GM20000 (cell line): ENCODE measurements at regions not wholly inside any gene's neighbourhood (a gene's known extent, or its start where the extent isn't known, plus 50 kb on each side); places are given as distances from the start of the nearest gene placed in this dataset.

Experiments used
- DNase-seq: peaks from one replicate; pipeline ENCODE4 v3.0.0; 2012; ENCODE audit warnings: low spot score
- TF ChIP-seq, protein P1 (sequence below): IDR thresholded peaks from 2 replicates; pipeline ENCODE4 v1.5.1; 2012; ENCODE audit warnings: mild to moderate bottlenecking, control low read depth; ENCODE audit errors: extremely low read depth, missing control alignments

DNA sequence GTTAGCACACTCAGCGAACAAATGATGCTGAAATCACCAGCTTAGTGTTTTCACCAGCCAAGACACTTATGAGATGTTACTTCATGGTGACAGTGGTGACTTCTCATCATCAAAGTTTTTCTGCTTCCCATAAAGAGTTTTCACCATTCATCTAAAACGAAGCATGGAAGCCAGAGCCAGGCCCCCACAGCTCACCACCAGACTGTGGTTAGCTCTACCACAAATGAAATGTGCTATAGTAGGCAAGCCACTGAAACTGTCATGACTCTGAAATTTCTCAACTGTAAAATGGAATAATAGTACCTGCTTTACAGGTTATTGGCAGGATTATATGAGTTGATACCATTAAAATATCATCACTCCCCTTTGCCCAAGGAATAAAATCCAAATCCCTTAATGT is 56.4 kb upstream of the HHIP start:
- TF ChIP-seq, protein P1, sequence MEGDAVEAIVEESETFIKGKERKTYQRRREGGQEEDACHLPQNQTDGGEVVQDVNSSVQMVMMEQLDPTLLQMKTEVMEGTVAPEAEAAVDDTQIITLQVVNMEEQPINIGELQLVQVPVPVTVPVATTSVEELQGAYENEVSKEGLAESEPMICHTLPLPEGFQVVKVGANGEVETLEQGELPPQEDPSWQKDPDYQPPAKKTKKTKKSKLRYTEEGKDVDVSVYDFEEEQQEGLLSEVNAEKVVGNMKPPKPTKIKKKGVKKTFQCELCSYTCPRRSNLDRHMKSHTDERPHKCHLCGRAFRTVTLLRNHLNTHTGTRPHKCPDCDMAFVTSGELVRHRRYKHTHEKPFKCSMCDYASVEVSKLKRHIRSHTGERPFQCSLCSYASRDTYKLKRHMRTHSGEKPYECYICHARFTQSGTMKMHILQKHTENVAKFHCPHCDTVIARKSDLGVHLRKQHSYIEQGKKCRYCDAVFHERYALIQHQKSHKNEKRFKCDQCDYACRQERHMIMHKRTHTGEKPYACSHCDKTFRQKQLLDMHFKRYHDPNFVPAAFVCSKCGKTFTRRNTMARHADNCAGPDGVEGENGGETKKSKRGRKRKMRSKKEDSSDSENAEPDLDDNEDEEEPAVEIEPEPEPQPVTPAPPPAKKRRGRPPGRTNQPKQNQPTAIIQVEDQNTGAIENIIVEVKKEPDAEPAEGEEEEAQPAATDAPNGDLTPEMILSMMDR = no peak
- no peak for DNase-seq

DNA sequence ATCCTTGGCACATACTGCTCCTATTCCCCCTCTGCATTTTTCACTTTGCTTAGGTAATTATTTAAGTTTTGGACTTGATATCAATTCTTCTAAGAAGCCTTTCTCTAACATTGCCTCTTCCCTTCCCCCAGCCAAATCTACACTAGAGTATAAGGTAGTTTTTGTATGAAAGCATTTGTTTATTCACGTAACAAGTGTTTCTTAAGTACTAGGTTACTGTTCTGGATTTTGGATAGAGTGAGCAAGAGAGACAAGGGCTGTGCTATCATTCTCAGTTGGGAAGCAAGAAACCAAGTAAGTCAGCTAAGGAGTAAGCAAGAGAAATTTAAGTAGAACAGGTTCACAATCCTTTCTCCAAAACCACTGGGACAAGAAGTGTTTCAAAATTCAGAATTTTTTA is 55.9 kb upstream of the HHIP start:
- DNase-seq = no peak
- TF ChIP-seq, protein P1 = no peak

GRCh38 chr4:144591401-144591800 is 54.6 kb upstream of the HHIP start:
- no peak for DNase-seq
- TF ChIP-seq, protein P1 = no peak

DNA sequence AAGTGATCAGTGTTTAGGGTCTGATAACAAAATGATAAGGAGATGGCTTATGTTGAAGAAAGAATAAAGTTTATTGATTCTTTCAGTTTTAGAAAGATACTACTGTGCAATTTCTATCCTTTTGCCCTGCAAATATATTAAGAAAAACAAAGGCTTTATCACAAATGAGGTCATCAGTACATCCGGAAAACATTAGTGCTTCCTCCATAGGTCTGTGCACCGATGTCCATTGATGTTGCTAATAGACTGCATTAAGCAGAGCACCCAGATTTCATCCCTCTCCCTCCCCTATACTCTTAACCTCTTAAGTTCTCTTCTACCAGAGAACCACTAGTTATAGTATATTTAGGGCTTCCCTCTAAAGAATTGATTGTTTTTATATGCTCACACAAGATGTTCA is 53.7 kb upstream of the HHIP start:
- TF ChIP-seq, protein P1 = no peak
- DNase-seq = no peak

DNA sequence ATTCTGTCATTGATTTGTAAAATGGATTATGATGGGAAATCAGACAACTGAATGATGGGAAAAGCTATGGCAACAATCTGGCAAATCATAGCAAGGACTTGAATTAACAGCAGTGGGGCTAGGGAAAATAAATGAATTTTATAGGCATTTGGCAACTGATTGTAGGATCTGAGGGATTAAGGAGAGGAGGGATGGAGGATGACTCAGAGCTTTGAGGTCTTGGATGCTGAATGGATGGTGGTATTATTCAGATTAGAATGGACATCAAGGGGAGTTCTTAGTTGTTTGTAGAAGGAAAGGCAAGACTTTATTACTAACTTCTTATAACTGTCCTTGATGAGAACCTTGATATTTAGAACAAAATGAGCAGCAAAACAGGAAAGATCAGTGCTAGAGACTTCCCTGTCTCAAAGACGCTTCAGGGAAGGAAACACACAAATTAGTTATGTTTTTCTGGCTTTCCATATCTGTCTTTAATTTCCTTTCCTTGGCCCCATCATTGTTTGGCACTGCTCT is 51.4 kb upstream of the HHIP start:
- TF ChIP-seq, protein P1 = no peak
- DNase-seq = no peak

GRCh38 chr4:144595681-144596080 is 50.3 kb upstream of the HHIP start:
- TF ChIP-seq, protein P1 = no peak
- DNase-seq = no peak
